NCI-H1694 (cell line): ENCODE measurements at regions not wholly inside any gene's neighbourhood (a gene's known extent, or its start where the extent isn't known, plus 50 kb on each side); places are given as distances from the start of the nearest gene placed in this dataset.

ENCODE experiments used
- DNase-seq: peaks from one replicate; lab custom pipeline; 2025; lab: John Stamatoyannopoulos, UW

DNA sequence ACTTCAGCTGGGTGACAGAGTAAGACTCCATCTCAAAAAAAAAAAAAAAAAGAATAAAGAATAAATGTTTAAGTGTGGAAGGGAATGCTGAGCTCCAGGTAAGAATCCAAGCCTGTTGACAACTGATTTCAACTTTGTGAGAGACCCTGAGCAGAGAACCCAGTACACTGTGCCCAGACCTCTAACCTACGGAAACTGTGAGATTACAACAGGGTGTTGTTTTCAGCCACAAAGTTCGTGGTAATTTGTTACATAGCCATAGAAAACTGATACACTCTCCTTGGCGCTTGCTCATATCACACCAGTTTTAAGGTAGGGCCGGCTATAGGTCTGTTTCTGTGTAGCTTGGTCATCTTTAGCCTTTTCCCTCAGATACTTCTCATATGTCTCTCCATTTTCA is 98.4 kb upstream of the PAPOLG start:
- DNase-seq: no peak

DNA sequence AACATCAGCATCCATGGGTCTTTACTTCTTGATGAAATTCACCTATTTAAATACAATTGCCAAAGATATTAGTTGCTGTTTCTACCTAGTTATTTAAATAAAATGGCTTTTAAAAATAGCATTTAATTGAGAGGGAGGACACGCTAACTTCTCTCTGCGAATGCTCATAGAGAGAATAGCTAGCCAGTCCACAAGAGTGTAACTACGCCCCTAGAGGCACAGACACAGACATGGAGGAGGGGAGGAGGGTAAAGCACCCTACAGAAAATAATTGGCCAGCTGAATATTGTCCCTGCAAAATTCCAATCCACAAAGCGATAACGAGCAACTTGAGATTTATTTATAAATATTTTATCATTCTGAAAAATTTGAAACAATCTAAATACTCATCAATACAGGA is 97.0 kb upstream of the PAPOLG start:
- no peak for DNase-seq

DNA sequence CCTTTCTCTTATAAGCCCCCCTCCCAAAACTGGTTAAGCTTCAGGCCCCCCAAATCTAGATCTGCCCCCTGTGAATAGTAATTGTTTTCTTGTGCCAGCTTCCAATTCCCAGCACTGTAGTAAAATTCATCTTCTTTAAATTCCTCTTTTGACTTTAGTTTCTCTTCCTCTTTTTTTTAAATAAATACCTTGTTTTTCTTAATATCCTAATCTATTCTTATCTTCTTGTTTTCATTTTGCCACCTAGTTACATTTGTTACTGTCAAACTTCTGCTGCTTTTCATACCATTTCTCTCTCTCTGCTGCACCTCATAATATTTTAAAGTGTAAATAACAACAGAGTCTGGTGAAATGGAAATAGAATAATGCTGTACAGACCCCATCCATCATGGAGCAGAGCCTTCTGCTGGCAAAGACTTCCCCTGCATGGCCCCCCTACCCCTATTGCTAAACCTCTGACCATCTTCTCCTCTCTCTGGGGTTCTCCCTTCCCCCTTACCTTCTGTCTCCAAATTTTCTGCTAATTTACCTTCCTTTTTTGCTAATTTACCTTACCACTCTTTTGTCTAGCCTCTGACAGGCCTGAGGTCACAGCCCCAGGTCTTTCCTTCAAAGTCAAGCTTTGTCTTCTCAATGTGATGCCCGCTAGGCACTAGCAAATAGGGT is 94.9 kb upstream of the PAPOLG start:
- DNase-seq: no peak

GRCh38 chr2:60662781-60663180 is 93.3 kb upstream of the PAPOLG start:
- no peak for DNase-seq

DNA sequence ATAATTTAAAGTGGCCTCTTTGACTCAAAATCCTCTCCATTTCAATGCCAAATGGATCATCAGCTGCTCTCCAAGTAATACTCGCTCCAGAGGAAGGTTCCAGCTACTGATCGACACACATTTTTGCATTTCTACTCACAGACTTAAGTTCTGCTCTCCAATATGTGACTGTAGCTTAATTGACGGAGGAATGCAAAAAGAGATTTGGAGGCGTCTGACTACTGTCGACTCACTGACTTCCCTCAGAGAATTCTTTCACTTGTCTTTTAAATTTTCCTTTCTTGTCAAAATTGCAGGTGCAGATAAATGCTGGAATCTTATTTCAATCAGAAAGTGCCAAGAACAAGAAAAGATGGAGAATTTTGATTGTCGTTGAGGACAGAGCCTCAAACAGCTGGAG is 84.1 kb upstream of the PAPOLG start:
- DNase-seq: no peak

DNA sequence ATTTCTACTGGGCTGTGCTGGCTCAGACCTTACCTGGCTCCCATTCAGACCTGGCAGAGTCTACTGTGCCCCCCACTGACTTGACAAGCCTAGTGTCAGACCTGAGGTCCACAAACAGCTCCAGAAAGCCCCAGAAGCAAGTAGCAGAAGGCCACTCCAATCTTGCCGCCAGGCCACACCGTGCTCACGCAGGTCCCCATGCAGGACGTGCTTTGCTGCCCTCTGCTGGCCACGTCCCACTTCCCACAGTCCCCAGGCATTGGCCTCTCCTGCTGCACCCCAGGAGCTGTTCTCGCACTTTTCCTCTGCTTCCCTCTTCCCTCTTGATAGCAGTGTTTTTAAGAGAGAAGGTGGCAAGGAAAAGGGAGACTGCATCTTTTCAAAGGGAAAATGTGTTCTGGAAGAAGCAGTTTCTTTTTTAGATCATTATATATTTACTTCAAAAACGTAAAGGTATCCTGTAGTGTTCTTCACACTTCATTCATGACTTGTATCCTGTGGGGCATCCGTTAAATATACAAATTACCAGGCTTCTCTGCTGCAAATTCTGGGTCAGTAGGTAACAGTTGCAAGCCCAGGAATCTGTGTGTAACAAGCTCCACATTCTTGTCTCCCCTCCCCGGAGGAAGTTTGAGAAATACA is 81.4 kb upstream of the PAPOLG start:
- DNase-seq: peak; percentile 88

DNA sequence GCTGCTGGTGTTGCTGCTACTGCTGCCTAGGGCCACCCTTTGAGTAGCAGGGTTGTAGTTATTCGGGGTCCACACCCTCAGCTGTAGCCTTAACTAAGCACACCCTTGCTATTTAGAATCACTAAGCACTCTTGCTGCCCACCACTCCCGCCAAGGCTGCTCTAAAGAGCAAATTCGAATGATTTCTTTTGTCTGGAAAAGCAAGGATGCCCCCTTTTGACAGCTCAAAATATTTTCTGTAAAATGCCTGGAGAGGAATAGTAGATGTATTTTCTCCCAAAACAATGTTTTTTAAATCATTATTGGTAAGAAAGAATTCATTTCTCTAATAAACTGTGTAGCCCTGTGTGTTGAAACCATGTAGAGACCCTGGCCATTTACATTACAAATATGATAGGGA is 80.8 kb upstream of the PAPOLG start:
- peak; percentile 45 for DNase-seq

DNA sequence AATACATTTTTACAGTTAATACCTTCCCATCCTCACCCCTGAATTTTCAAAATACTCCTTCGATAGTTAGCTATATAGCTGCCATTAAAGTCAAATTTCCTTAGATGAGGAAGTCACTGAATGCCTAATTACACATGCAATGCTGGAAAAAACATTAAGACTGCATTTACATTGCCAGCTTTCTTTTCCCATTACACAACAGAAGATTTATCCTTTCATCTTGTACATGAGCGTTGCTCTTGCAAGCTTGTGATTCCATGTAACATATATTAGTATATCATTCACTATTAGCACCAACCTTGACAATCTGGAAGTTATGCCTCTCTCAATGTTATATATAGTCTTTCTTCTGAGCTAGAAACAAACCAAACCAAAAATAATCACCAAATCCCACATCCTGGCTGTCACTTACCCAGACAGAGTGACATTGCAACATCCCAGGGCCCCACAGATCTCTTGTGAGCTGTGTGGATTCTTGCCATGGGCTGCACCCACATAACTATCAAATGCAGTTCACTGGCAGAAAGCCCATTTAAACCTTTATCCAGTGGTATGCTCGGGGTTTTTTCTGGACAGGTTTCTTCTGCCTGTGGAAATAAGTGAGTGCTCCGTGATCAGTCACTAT is 79.2 kb upstream of the PAPOLG start:
- DNase-seq: no peak

- no peak for DNase-seq
Observed at GRCh38 chr2:60677356-60677755, 78.7 kb upstream of the PAPOLG start.

- DNase-seq: no peak
Observed at GRCh38 chr2:60678551-60678950, 77.5 kb upstream of the PAPOLG start.

DNA sequence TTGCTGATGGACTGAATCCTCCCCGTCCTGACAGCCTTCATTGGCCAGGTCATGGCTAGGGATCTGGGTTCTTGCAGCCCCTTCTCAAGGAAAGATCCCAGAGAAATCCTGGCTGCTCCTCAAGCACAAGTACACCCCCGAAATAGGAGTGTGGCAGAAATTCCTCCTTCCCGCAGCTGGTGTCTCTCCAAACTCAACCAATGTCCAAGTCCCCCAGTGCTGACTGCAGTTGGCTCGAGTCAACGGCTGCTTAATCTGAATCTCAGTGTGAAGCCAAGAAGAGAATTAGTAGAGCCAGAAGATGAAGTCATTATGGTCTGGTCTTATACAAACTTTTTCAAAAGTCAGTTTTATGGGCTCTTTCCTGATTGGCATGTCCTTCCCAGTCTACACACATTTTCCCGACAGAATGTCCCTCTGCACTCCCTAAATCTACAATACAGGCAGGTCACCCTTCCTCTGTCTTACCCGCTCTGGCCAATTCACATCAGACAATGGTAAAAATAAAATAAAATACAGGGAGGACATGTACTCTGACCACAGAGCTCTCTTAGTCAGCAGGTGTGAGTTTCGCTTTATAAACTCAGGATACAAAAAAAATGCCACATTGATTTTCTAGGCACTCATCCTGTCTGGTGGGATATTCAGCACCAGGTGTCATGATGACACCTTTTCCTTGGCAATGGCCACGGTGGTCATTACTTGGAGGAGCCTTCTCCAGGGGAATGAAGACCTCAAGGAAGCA is 76.9 kb upstream of the PAPOLG start:
- DNase-seq: no peak

- no peak for DNase-seq
Observed at GRCh38 chr2:60693551-60693950, 62.5 kb upstream of the PAPOLG start.

DNA sequence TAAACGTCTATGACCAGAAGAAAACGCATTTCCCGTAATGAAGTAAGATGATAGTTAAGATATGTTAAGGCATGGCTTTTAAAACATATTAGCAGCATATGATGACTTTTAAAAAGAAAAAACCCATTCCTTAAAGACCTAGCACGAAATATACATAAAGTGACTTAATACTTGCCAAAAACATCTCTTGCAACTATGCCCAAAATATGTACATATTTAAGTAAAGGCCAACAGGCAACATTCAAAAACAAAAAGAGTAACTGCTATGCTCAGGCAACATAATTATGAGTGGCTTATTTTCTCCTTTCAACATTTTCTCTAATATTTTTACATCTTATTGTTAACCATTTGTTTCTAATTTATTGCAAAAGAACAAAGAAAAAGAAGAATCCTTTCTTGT is 60.3 kb upstream of the PAPOLG start:
- no peak for DNase-seq

DNA sequence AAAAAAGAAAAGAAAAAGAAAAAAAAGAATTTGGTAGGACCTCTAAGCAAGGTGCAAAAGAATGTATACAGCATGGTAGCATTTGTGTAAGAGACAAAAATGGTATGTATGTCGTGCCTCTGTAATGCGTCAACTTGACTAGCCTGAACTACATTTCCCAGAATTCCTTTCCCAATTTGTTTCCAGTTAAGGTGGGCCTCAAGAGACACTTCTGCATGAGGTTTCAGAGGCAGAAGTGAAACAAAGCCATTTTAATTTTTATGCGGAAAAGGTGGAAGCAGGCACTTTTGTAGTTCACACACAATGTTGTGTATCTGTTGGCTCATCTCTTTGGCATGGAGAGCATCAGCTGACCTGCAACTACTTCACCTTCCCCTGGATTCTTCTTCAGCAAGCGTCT is 56.5 kb upstream of the PAPOLG start:
- no peak for DNase-seq

- DNase-seq: no peak
Observed at GRCh38 chr2:60706021-60706420, 50.0 kb upstream of the PAPOLG start.
